CD4-positive, alpha-beta T cell (primary cell): ENCODE measurements at regions not wholly inside any gene's neighbourhood (a gene's known extent, or its start where the extent isn't known, plus 50 kb on each side); places are given as distances from the start of the nearest gene placed in this dataset.

Experiments used
- ATAC-seq: fragments of 200-7000 bp; cut with Tn5 transposase; one replicate; pipeline ENCODE4 v1.10.0; 2022; ENCODE audit warnings: mild to moderate bottlenecking; ENCODE audit not compliant: poor library complexity
- CTCF ChIA-PET: fragments of 350-600 bp; sonication (Branson Sonifier 250); formaldehyde crosslinking; loops from one replicate; lab custom pipeline; 2021; ENCODE audit warnings: antibody characterized with exemption, inconsistent platforms; lab: Charles Lee
- POLR2A ChIA-PET: fragments of 350-600 bp; sonication (Branson Sonifier 250); formaldehyde crosslinking; loops from one replicate; lab custom pipeline; 2021; ENCODE audit warnings: antibody characterized with exemption, inconsistent platforms; lab: Charles Lee
- DNase-seq, 14 experiments: peaks; one replicate each; pipeline ENCODE4 v3.0.0-alpha.2; 2013 to 2020; ENCODE audit warnings: mixed read lengths in 2 of 14
- H3K27ac ChIP-seq, 2 donors: one replicate each; pipeline versions ENCODE4 v1.5.1 to v1.7.0; 2013; ENCODE audit warnings: low read length in 2 of 2, low read depth in 1 of 2, mild to moderate bottlenecking in 1 of 2
- H3K27me3 ChIP-seq, 2 experiments: 1 replicate in 1 of 2; 2 replicates in 1 of 2; pipeline versions ENCODE4 v1.6.1 to v1.7.0; 2013; ENCODE audit warnings: low read length in 2 of 2, control low read depth in 1 of 2, mild to moderate bottlenecking in 1 of 2, moderate library complexity in 1 of 2; ENCODE audit not compliant: insufficient read depth in 2 of 2, control insufficient read depth in 1 of 2
- H3K36me3 ChIP-seq: one replicate; pipeline ENCODE4 v1.6.1; 2013; ENCODE audit warnings: low read length, control low read depth; ENCODE audit not compliant: insufficient read depth
- H3K4me1 ChIP-seq: one replicate; pipeline ENCODE4 v1.6.1; 2013; ENCODE audit warnings: low read length, control low read depth; ENCODE audit not compliant: insufficient read depth
- H3K4me3 ChIP-seq: one replicate; pipeline ENCODE4 v1.5.1; 2013; ENCODE audit warnings: mild to moderate bottlenecking, low read length, moderate library complexity
- H3K9me3 ChIP-seq, 2 experiments: 1 replicate in 1 of 2; 2 replicates in 1 of 2; pipeline versions ENCODE4 v1.6.1 to v1.7.0; 2013; ENCODE audit warnings: low read length in 2 of 2, mild to moderate bottlenecking in 2 of 2, control low read depth in 1 of 2, moderate library complexity in 1 of 2; ENCODE audit not compliant: control insufficient read depth in 1 of 2, insufficient read depth in 1 of 2
- H3K27ac Mint-ChIP-seq: one replicate; pipeline ENCODE4 v1.8.0; 2020; ENCODE audit warnings: mixed read lengths
- H3K27me3 Mint-ChIP-seq: one replicate; pipeline ENCODE4 v1.8.0; 2021; ENCODE audit warnings: mixed read lengths
- H3K36me3 Mint-ChIP-seq: one replicate; pipeline ENCODE4 v1.8.0; 2021; ENCODE audit warnings: low read depth, mixed read lengths
- H3K4me1 Mint-ChIP-seq: one replicate; pipeline ENCODE4 v1.8.0; 2021; ENCODE audit warnings: low read depth, mixed read lengths
- H3K4me3 Mint-ChIP-seq: one replicate; pipeline ENCODE4 v1.8.0; 2020; ENCODE audit warnings: mild to moderate bottlenecking, mixed read lengths
- H3K9me3 Mint-ChIP-seq: one replicate; pipeline ENCODE4 v1.8.0; 2020; ENCODE audit warnings: mixed read lengths
- intact Hi-C, 2 experiments: fragments of 100-400 bp; cut with DNase I in 1 of 2; cut with micrococcal nuclease in 1 of 2; formaldehyde crosslinking; loops; one replicate each; pipeline versions ENCODE4 v1.15.1 to v1.9.0; 2023 to 2025; cut with DNase I, micrococcal nuclease
- TF ChIP-seq, protein P1 (sequence below): fragments of 200-600 bp; IDR thresholded peaks from one replicate; pipeline ENCODE4 v1.8.0; 2022; ENCODE audit warnings: antibody characterized with exemption, mild to moderate bottlenecking

DNA sequence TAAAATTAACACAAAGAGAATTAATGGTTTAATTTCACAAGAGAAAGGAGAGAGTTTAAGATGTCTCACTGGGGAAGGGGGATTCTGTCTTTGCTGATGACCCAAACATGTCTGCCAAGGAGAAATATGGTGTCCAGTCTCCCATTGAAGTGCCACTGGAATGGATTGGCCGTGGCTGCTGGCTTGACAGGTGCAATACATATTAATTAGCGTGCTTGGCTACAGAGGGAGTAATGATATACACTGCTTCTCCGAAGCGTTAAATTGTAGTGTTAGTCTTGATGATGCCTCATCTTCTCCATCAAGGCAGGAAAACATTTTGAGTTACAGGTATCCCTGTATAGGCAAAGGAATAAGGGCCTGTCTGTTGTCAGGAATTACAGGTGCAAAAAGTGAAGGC, 393.4 kb upstream of the TMPO start:
- H3K4me1 ChIP-seq = no peaks in the 10 kb centered on the region
- no peak for DNase-seq
- ChIA-PET POLR2A (no interaction called here), CTCF (no interaction called here)
- H3K27me3 ChIP-seq = no peaks in the 10 kb centered on the region
- no peaks in the 10 kb centered on the region for H3K36me3 Mint-ChIP-seq
- H3K27ac ChIP-seq = no peak overlapping the region
- TF ChIP-seq, protein P1, sequence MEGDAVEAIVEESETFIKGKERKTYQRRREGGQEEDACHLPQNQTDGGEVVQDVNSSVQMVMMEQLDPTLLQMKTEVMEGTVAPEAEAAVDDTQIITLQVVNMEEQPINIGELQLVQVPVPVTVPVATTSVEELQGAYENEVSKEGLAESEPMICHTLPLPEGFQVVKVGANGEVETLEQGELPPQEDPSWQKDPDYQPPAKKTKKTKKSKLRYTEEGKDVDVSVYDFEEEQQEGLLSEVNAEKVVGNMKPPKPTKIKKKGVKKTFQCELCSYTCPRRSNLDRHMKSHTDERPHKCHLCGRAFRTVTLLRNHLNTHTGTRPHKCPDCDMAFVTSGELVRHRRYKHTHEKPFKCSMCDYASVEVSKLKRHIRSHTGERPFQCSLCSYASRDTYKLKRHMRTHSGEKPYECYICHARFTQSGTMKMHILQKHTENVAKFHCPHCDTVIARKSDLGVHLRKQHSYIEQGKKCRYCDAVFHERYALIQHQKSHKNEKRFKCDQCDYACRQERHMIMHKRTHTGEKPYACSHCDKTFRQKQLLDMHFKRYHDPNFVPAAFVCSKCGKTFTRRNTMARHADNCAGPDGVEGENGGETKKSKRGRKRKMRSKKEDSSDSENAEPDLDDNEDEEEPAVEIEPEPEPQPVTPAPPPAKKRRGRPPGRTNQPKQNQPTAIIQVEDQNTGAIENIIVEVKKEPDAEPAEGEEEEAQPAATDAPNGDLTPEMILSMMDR = no peak
- H3K4me3 ChIP-seq = no peak overlapping the region
- no peak overlapping the region for H3K4me3 Mint-ChIP-seq
- no peak for ATAC-seq
- H3K27me3 Mint-ChIP-seq = no peaks in the 10 kb centered on the region
- H3K9me3 ChIP-seq = peaks cover 0 to 4% of the 10 kb centered on the region in 2 experiments
- no peaks in the 10 kb centered on the region for H3K36me3 ChIP-seq
- H3K9me3 Mint-ChIP-seq = no peaks in the 10 kb centered on the region
- intact Hi-C loops = no loop called here
- H3K4me1 Mint-ChIP-seq = no peaks in the 10 kb centered on the region
- H3K27ac Mint-ChIP-seq = no peak overlapping the region

DNA sequence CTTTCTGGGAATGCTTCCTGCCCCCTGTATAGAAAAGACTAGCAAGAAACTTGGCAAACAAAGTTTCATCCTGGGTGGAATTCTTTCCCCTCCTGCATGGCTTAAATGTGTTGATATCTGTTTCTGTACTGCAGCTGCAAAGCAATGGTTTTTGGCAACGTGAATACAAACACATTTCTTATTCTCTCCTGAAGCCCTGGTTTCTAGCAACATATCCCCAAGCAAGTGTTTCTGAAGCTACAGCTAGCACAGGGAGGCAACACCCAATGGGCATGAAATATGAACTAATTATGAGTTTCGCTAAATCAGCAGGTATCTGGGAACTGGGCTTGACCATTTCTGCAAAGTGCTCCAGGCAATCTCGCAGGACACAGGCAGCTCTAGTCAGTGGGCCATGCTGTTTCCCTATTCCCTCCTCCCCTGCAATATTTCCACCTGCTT, 392.3 kb upstream of the TMPO start:
- Mint-ChIP-seq H3K27me3 (peaks cover 5% of the 10 kb centered on the region), H3K9me3 (no peaks in the 10 kb centered on the region), H3K27ac (no peak overlapping the region), H3K4me3 (no peak overlapping the region), H3K36me3 (no peaks in the 10 kb centered on the region), H3K4me1 (no peaks in the 10 kb centered on the region)
- ChIA-PET CTCF (no interaction called here), POLR2A (no interaction called here)
- Histone ChIP-seq H3K4me1 (no peaks in the 10 kb centered on the region), H3K27me3 (no peaks in the 10 kb centered on the region), H3K9me3 (peaks cover 0 to 4% of the 10 kb centered on the region in 2 experiments), H3K36me3 (no peaks in the 10 kb centered on the region), H3K27ac (no peak overlapping the region), H3K4me3 (no peak overlapping the region)
- DNase-seq (no peak), ATAC-seq (no peak)
- intact Hi-C loops = no loop called here
- TF ChIP-seq, protein P1 = no peak

DNA sequence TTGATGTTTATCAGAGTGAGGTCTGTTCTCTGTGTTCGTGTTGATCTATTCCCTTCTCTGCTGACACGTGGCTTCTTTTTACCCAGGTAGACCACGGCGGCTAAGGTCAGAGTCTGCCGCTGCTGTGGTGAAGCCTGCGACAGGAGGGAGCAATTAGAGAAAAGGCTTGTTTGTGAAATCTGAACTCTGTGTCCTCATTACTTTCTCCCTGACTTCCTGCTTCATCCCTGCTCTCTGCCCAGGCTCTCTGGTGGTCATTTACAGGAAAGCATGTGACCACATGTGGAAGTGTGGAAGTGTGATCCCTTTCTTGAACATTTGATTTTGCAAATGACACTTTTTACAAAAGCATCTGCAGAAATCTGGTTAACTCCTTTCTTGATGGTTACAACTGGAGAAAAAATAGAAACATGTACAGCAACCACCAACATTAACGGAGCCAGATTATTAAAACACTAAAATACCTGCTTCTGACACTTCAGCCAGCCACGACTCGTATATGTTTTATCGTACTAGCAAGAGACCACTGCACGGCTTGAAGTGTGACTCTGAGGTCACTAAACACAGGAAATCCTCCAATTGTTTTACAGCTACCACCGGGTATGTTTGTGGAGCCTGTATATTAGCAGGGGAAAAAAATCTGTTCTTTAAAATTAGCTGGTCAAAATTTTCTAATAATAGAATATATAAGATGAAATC, 388.6 kb upstream of the TMPO start:
- POLR2A ChIA-PET = no interaction called here

More for the DNA sequence above, 388.6 kb upstream of the TMPO start:
- Mint-ChIP-seq H3K27ac (no peak overlapping the region), H3K4me3 (no peak overlapping the region), H3K9me3 (no peaks in the 10 kb centered on the region), H3K27me3 (peaks cover 19% of the 10 kb centered on the region), H3K4me1 (no peaks in the 10 kb centered on the region), H3K36me3 (no peaks in the 10 kb centered on the region)
- no peak for ATAC-seq
- H3K4me3 ChIP-seq = no peak overlapping the region
- H3K36me3 ChIP-seq = no peaks in the 10 kb centered on the region
- DNase-seq = no peak
- CTCF ChIA-PET = no interaction called here
- H3K27ac ChIP-seq = no peak overlapping the region
- TF ChIP-seq, protein P1 = no peak
- H3K4me1 ChIP-seq = no peaks in the 10 kb centered on the region
- no peaks in the 10 kb centered on the region for H3K27me3 ChIP-seq
- peaks cover 0 to 4% of the 10 kb centered on the region in 2 experiments for H3K9me3 ChIP-seq
- intact Hi-C loops = no loop called here
